ENCODE measurements at regions not wholly inside any gene's neighbourhood (a gene's known extent, or its start where the extent isn't known, plus 50 kb on each side); places are given as distances from the start of the nearest gene placed in this dataset.

- H3K9me3 Mint-ChIP-seq: no peaks in the 10 kb centered on the region
- ChIA-PET CTCF (no interaction called here), POLR2A (no interaction called here)
- H3K4me1 ChIP-seq (ENCODE audit: insufficient read depth, low read length): no peaks in the 10 kb centered on the region
- H3K36me3 ChIP-seq (ENCODE audit: insufficient read depth, low read length): no peaks in the 10 kb centered on the region
- intact Hi-C loops (cut with DNase I, micrococcal nuclease): no loop called here
- no peak overlapping the region for H3K27ac Mint-ChIP-seq
- no peak for TF ChIP-seq CTCF (IDR thresholded peaks at IDR 0.05)
- H3K4me1 Mint-ChIP-seq (ENCODE audit: low read depth): no peaks in the 10 kb centered on the region
- no peaks in the 10 kb centered on the region for H3K27me3 ChIP-seq (ENCODE audit: control insufficient read depth in 1 of 2, insufficient read depth in 2 of 2, low read length in 2 of 2)
- no peak overlapping the region for H3K4me3 ChIP-seq (ENCODE audit: low read length)
- H3K27ac ChIP-seq (ENCODE audit: low read depth in 1 of 2, low read length in 2 of 2): no peak overlapping the region
- ATAC-seq (ENCODE audit: poor library complexity): no peak
- H3K36me3 Mint-ChIP-seq (ENCODE audit: low read depth): no peaks in the 10 kb centered on the region
- H3K9me3 ChIP-seq (ENCODE audit: control insufficient read depth in 1 of 2, insufficient read depth in 1 of 2, low read length in 2 of 2): peaks cover 0 to 9% of the 10 kb centered on the region in 2 experiments
- H3K4me3 Mint-ChIP-seq: no peak overlapping the region
- no peak for DNase-seq
- H3K27me3 Mint-ChIP-seq: no peaks in the 10 kb centered on the region
These were observed 473.1 kb downstream of the KLF12 start for GRCh38 chr13:73661066-73661465.

- no peaks in the 10 kb centered on the region for H3K4me1 ChIP-seq (ENCODE audit: insufficient read depth, low read length)
- H3K4me3 Mint-ChIP-seq: no peak overlapping the region
- intact Hi-C loops (cut with DNase I, micrococcal nuclease): no loop called here
- H3K27me3 Mint-ChIP-seq: no peaks in the 10 kb centered on the region
- H3K27ac Mint-ChIP-seq: no peak overlapping the region
- H3K36me3 ChIP-seq (ENCODE audit: insufficient read depth, low read length): no peaks in the 10 kb centered on the region
- no peak overlapping the region for H3K4me3 ChIP-seq (ENCODE audit: low read length)
- no peaks in the 10 kb centered on the region for H3K9me3 Mint-ChIP-seq
- ChIA-PET POLR2A (no interaction called here), CTCF (interaction anchor here (0.8 kb wide), 1 partner anchor 33 kb away, joined by 3 read pairs; no protein-coding TSS in a partner anchor)
- TF ChIP-seq CTCF (IDR thresholded peaks at IDR 0.05): no peak
- no peaks in the 10 kb centered on the region for H3K36me3 Mint-ChIP-seq (ENCODE audit: low read depth)
- ATAC-seq (ENCODE audit: poor library complexity) (no peak), DNase-seq (no peak)
- H3K27me3 ChIP-seq (ENCODE audit: control insufficient read depth in 1 of 2, insufficient read depth in 2 of 2, low read length in 2 of 2): no peaks in the 10 kb centered on the region
- no peaks in the 10 kb centered on the region for H3K4me1 Mint-ChIP-seq (ENCODE audit: low read depth)
- peaks cover 0 to 9% of the 10 kb centered on the region in 2 experiments for H3K9me3 ChIP-seq (ENCODE audit: control insufficient read depth in 1 of 2, insufficient read depth in 1 of 2, low read length in 2 of 2)
- no peak overlapping the region for H3K27ac ChIP-seq (ENCODE audit: low read depth in 1 of 2, low read length in 2 of 2)
These were observed 475.6 kb downstream of the KLF12 start for GRCh38 chr13:73658639-73659038.

GRCh38 chr13:73657821-73658540, 476.2 kb downstream of the KLF12 start:
- ATAC-seq (ENCODE audit: poor library complexity) (no peak), DNase-seq (no peak)
- no peaks in the 10 kb centered on the region for H3K9me3 Mint-ChIP-seq
- Histone ChIP-seq H3K27me3 (ENCODE audit: control insufficient read depth in 1 of 2, insufficient read depth in 2 of 2, low read length in 2 of 2) (no peaks in the 10 kb centered on the region), H3K9me3 (ENCODE audit: control insufficient read depth in 1 of 2, insufficient read depth in 1 of 2, low read length in 2 of 2) (peaks cover 0 to 9% of the 10 kb centered on the region in 2 experiments), H3K27ac (ENCODE audit: low read depth in 1 of 2, low read length in 2 of 2) (no peak overlapping the region), H3K4me1 (ENCODE audit: insufficient read depth, low read length) (no peaks in the 10 kb centered on the region), H3K4me3 (ENCODE audit: low read length) (no peak overlapping the region), H3K36me3 (ENCODE audit: insufficient read depth, low read length) (no peaks in the 10 kb centered on the region)
- H3K27me3 Mint-ChIP-seq: no peaks in the 10 kb centered on the region
- ChIA-PET POLR2A (no interaction called here), CTCF (interaction anchor here (0.8 kb wide), 1 partner anchor 34 kb away, joined by 3 read pairs; no protein-coding TSS in a partner anchor)
- no peaks in the 10 kb centered on the region for H3K4me1 Mint-ChIP-seq (ENCODE audit: low read depth)
- H3K36me3 Mint-ChIP-seq (ENCODE audit: low read depth): no peaks in the 10 kb centered on the region
- intact Hi-C loops (cut with DNase I, micrococcal nuclease): no loop called here
- no peak for TF ChIP-seq CTCF (IDR thresholded peaks at IDR 0.05)
- H3K4me3 Mint-ChIP-seq: no peak overlapping the region
- no peak overlapping the region for H3K27ac Mint-ChIP-seq
